AG08396 (cell line): ENCODE measurements at regions not wholly inside any gene's neighbourhood (a gene's known extent, or its start where the extent isn't known, plus 50 kb on each side); places are given as distances from the start of the nearest gene placed in this dataset.

Experiments used
- DNase-seq: peaks from one replicate; pipeline ENCODE4 v3.0.0; 2012; ENCODE audit warnings: low spot score, mixed read lengths

GRCh38 chr14:94953541-94954260 is 183.8 kb upstream of the GSC start:
- DNase-seq = no peak

- no peak for DNase-seq
These were observed 182.2 kb upstream of the GSC start for GRCh38 chr14:94952097-94952496.

GRCh38 chr14:94946244-94946643 is 176.3 kb upstream of the GSC start:
- DNase-seq = no peak

GRCh38 chr14:94945615-94946014 is 175.7 kb upstream of the GSC start:
- no peak for DNase-seq

GRCh38 chr14:94944636-94945258 is 174.8 kb upstream of the GSC start:
- DNase-seq = no peak

DNA sequence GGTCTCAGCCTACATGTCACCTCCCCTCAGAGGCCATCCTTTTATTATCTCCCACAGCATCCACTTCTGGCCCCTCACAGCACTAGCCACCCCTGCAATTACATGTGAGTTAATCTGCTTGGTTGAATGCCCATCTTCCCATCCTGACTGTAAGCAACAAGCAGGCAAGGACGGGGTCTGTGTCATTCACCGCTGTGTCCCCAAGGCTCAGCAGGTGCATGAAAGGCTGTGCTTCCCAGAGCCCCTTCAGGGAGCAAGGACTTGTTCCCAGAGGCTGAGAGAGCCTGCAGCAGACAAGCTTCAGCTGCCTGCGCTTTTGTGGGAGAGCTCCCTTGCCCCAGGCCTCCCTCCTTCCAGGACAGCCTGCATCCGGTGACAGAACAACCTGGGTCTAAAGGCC is 172.7 kb upstream of the GSC start:
- DNase-seq = no peak

GRCh38 chr14:94941311-94941710 is 171.4 kb upstream of the GSC start:
- DNase-seq = no peak

- no peak for DNase-seq
These were observed 170.5 kb upstream of the GSC start for GRCh38 chr14:94940263-94940993.

DNA sequence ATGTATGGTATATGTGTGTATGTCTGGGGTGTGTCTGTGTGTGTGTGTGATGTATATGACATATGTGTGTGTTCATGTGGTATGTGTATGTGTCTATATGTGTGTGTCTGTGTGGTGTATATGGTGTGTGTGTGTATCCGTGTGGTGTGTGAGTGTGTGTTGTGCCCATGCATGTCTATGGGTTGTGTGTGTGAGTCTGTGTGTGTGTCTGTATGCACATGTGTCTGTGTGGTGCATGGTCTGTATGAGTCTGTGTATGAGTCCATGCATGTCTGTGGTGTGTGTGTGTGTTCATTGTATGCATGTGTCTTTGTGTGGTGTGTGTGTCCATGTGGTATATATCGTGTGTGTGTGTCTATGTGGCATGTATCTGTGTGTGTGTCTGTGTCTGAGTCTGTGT is 168.1 kb upstream of the GSC start:
- no peak for DNase-seq

DNA sequence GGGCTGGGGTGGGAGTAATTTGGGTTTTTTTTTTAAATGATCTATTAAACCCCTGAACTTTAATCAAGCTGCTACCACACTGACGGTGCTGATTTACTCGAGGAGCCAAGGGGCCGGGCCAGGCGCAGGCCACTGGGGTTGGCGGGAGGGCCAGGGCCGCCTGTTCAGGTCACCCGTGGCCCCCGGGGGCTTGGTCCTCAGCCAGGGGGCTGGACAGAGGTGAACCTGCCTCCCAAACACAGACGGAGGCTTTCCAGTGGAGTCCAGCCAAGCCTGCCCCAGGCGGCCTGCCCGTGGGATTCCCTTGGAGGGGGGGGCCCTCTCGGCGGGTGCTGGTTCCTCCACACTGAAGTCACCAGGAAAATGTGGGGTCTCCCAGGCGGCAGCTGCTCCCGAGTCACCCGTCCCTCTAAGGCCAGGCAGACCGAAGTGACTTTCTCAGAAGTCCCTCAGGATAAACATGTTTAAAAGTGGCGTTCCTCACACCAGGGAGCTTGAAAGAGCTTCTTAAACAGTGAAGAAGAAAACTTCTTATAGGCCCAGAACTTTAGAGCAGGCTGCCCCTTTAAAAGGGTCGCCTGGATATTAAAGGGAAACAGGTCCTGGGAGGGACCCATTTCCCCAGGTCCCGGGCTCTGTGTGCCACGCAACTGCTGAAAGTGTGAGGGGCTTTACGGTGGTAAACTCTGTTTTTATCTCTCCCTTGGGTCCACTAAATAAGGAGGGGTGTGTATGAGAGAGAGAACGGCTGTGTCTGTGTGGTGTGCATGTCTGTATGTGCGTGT is 167.2 kb upstream of the GSC start:
- no peak for DNase-seq

- peak; percentile 46 for DNase-seq
These were observed 166.5 kb upstream of the GSC start for GRCh38 chr14:94936401-94936892.

GRCh38 chr14:94935706-94936300 is 165.9 kb upstream of the GSC start:
- no peak for DNase-seq

DNA sequence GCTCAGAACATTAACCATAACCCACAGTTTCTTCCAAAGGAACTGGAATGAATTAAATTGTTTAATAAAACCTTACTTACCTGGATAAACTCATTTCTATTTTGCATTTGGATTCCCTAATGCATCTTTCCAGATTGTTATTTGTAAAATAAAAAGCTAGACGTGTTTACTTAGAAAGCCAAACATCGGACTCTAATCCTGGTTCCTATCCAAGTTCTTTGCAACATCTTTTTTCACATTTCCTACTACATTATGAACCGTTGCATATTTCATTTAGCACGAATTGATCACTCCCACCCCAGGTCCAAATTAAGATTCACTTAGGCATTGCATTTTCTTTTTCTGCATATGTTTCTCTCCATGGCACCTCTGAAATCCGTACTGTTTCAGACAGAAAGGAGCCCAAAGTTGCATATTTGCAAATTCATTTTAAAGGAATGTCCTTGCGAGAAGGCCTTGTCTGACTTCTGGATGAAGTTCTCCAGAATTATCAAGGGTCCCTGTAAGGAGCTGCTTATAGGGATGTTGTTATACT is 164.4 kb upstream of the GSC start:
- no peak for DNase-seq

GRCh38 chr14:94933486-94933885 is 163.6 kb upstream of the GSC start:
- DNase-seq = no peak

DNA sequence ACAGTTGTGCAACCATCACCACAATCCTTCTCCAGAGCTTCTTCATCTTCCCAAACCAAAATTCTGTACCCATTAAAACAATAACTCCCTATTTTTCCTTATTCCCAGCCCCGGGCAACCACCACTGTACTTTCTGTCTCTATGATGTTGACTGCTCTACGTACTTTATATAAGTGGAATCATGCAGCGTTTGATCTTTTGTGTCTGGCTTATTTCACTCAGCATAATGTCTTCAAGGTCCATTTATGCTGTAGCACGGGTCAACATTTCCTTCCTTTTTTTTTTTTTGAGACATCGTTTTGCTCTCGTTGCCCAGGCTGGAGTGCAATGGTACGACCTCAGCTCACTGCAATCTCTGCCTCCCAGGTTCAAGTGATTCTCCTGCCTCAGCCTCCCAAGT is 162.7 kb upstream of the GSC start:
- DNase-seq = no peak

DNA sequence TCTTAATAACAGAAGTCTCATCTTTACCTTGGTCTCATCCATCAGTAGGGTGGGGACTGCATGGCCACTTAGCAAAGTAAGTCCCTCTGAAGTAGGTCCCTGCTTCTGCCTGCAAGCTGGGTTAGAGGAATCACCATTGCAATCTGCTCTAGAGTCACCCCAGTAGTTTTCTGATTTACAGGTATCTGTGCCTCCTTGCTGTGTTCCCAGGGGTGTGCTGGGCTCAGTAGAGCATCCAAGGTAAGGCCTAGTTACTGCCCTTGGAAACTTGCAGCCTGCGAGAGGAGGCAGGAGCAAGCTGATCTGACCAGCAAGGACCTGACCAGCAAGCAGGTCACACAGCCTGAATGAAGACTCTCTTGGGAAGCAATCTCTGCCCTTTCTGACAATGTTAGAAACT is 160.8 kb upstream of the GSC start:
- no peak for DNase-seq

GRCh38 chr14:94929354-94929753 is 159.4 kb upstream of the GSC start:
- DNase-seq = no peak

GRCh38 chr14:94926176-94926575 is 156.3 kb upstream of the GSC start:
- DNase-seq = no peak

DNA sequence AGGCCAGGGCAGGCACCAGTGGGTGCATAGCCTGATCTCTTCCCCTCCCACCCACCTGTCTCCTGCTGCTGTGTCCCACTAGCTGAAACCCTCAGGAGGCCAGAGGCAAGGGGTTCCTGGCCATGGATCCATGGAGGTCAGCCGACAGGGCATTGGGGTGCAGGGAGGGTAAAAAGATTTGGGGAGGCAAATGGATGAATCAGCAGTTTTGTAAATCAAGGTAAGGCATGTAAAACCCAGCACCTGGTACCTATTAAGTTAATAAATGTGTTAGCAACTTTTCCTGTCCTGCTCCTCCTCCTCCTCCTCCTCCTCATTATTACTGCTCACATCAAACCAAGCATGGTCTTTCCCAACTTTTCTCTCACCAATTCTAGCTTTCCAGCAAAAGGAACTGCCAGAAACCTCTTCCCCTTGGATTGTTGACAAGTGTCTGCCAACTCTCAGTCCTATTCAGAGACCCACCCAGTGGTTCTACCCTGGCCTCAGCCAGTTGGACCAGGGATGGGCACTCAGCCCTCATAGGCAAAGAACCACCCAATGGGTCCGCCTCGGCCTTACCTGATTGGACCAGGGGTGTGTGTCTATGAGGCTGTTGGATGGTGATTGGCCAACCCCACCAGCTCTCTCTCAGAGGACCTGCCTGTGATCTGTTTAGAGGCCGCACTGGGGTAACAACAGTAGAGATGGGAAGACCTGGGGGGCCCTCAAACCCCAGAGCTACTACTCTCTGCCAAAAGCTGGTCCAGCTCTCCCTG is 155.7 kb upstream of the GSC start:
- no peak for DNase-seq

- no peak for DNase-seq
These were observed 154.3 kb upstream of the GSC start for GRCh38 chr14:94924189-94924588.

GRCh38 chr14:94923786-94924185 is 153.9 kb upstream of the GSC start:
- no peak for DNase-seq
